CD4-positive, alpha-beta T cell treated with Interleukin-1 beta for 1 hour (primary cell): ENCODE measurements at regions not wholly inside any gene's neighbourhood (a gene's known extent, or its start where the extent isn't known, plus 50 kb on each side); places are given as distances from the start of the nearest gene placed in this dataset.

Source experiments
- DNase-seq, 2 donors: peaks; one replicate each; pipeline ENCODE4 v3.0.0-alpha.2; 2020 to 2022

- DNase-seq, result no peak
Observed at GRCh38 chr2:221818616-221819320, 246.7 kb upstream of the EPHA4 start.

GRCh38 chr2:221817878-221818277 is 245.8 kb upstream of the EPHA4 start:
- DNase-seq, result no peak

DNA sequence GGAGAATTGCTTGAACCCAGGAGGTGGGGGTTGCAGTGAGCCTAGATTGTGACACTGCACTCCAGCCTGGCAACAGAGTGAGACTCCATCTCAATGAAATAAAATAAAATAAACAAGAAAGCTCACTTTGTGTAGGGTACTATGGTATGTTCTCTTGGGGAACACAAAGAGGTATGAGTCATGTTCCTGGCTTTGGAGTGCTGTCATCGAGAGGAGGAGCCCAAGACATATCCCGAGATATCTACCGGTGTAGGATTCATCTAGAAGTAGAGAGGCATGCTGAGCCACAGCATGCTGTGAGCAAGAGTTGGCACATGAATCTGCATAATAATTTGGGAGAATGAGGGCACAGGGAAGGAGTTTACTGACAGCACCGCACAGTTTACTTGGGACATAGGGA is 244.9 kb upstream of the EPHA4 start:
- DNase-seq, result no peak

DNA sequence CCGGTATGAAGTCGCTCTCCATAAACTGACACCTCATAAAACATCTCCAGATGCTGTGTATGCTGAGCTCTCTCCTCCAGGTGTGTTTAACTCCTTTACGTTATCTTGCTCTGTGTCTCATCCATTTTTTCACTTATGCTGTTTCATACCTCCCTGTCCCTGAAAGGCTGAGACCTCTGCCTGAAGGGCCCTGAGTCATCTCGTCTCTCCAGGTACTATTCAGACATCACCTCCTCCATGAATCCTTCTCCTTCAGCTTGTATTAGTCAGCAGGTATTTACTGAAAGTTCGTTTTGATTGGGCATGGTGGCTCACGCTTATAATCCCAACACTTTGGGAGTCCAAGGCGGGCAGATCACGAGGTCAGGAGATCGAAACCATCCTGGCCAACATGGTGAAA is 244.5 kb upstream of the EPHA4 start:
- no peak for DNase-seq

DNA sequence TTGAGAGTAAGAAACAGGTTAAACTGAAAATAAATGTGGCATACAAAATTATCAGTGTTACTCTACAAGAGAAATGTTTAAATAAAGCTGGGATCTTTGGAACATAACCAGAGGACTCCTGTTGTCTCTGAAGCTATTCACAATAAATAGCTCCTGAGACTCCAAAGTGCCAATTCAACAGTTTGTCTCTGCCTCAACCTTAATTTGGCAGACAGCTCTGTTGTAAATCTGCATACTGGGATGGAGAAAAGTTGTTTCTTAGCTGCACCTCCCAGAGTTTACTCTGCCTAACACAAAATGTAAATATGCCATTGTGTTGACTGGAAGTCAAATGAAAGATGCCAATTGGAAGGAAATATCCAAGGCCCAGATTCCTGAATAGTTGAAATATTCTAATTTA is 238.5 kb upstream of the EPHA4 start:
- no peak for DNase-seq

DNA sequence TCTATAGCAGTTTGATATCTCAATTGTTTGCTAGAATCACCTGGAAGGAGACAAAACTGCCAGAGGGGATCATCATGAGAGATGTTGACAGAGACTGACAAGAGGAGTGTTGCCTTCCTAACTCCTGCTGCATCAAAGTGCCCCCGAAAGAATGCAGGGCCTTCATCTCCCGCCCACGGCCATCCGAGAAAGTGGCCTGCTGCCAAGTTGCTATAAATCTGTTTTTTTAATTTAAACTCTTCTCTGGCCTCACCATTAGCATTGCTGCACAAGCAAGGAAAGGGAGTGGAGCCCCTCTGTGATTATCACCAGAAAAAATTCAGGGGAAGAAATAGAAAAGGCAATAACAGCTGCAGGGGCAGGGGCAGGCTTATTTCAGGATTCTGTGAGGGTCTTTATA is 238.1 kb upstream of the EPHA4 start:
- no peak for DNase-seq

DNA sequence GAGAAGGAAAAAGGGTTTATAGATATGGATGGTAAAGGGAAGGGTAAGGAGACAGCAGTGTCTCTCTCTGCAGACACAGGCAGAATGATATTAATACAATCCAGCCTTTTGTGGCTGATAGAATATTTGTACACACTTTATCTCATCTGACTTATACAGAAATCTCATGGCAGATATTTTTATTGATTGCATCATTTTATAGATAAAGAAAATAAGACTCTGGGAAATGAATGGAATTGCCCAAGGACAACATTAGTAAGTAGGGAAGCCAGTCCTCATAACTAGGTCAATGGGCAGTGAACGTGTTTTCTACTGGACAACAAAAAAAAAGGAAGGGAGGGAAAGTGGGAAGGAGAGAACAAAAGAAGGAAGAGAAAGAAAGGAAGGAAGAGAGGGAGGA is 236.4 kb upstream of the EPHA4 start:
- no peak for DNase-seq

DNA sequence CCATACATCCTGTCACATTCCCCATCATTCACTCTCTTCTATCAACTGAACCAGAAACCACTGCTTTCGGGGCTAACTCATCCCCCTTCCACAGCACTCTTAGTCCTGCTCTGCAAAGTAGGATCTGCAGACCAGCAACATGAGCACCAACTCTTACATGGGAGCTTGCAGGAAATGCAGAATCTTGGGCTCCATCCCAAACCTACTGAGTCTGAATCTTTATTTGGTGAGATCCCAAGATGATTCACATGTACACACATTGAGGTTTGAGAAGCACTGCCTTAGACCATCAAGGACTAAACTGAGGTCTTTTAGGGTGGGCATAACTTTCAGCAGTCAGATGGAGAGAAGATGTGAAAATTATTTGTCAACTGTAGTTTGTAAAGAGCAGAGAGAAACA is 235.6 kb upstream of the EPHA4 start:
- no peak for DNase-seq

GRCh38 chr2:221802089-221802488 is 230.0 kb upstream of the EPHA4 start:
- DNase-seq, result no peak

DNA sequence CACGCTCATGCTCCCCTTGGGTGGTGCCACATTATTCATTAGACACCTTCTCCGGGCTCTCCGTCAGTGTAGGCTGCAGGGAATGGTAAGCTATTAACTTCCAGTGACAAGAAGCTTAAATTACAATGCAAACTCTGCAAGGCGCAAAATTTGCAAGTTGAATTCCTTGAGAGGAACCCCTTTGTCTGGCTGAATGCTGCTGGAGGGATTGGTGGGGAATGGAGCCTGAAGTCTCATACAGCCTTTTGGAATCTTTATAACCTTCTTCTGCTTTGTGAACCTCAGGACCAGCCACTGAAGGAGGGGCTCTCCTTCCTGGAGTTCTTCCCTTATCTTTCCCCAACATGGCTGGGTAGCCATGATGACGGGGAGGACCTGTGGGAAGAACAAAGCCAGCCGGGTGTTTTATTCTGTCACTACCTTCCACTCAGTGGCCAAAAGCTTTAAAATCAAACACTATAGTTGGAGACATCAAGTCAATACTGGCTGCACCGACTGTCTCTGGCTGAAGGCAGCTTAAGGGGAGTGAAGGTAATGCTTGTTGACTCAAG is 220.9 kb upstream of the EPHA4 start:
- DNase-seq, result no peak

DNA sequence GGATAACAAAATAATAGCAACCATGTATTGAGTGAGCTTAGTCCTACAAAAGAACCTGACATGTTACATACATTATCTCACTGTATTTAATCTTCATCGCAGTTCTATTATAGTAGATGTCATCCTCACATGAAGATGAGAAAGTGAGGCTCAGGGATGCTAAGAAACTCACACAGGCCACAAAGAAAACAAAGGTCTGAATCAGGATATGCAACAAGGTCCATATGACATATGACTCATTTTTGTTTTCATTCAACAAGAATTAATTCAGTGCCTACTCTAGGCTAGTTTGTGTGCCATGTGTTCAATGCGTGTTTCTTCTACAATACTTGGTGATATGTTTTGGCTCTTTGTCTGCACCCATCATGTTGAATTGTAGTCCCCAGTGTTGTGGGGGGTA is 219.7 kb upstream of the EPHA4 start:
- no peak for DNase-seq

GRCh38 chr2:221787561-221787960 is 215.5 kb upstream of the EPHA4 start:
- DNase-seq, result no peak

DNA sequence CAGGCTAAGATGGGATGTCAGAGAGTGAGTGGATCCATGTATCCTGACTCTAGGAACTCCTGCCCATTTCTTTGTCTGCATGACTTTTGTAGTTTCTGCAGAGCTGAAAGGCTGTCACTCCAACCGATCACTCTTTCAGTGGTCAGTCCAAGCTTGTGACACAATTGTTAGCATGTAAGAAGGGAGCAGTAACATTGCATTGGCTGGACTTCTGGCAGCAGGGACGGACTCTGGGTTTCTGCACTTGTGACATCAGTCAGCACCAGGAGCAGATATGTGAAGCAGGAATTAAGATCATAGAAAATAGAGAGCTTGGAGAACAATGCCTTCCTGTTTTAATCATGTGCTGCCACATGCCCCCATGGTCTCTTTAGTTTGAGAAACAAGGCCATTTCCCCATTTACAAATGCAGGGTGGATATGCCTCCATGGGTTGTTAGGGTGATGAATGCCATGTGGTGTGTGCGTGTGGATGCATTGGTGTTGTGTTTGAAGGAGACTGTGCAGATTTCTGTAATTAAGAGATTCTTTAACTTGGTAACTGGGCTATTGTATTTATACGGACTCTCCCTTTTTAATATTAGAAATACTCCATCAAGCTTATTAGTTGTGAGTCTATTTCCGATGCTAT is 214.3 kb upstream of the EPHA4 start:
- no peak for DNase-seq

DNA sequence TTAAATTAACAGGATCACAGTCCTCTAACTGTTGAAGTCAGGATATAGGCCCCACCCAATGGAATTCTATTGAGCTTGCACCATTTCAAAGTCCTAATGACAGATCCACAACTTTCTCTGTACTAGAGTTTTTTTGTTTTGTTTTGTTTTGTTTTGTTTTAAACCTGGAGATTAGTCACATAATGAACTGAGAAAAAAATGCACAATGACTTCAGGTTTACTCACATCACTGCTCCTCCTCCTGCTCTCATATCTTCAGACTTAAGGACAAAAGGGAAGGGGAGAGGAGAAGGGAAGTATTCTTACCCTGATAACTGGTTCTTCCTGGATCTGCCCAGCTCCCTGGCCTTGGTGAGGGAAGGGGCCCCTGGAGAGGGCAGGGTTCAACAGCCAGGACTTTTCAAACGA is 208.2 kb upstream of the EPHA4 start:
- no peak for DNase-seq

DNA sequence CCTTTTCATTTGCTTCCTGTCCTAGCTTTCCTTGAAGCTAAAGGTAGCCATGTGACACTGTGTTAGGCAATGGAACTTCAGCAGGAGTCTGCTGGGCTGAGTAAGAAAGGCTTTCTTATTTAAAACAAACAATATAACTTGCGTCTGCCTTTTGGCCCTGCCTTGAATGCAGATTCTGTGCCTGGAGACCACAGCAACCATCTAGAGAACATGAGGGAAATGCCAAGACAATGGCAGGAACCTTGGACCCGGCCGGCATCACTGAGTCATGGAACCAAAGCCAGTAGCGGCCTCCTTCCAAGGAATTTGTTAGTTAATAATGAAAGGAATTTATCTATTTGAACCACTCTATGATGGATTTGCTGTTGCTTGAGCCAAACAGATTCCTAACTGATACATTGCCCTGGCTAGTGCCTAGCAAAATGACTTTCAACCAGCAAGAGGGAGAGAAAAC is 207.5 kb upstream of the EPHA4 start:
- no peak for DNase-seq

GRCh38 chr2:221778025-221778424 is 205.9 kb upstream of the EPHA4 start:
- DNase-seq, result no peak

DNA sequence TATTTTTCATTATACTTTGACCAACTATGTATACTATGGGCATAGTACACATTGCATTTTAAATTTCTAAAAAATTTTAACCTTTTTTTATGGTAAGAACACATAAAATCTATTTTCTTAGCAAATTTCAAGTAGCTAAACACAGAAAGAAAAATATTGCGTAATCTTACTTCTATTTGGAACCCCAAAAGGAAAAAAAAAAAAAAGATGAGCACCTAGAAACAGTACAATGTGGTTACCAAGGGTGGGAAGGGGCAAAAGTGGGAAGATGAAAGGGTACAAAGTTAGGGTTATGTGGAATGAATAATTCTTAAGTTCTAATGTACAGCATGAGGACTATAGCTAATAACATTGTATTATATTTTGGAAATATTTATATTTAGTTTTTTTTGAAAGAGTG is 205.0 kb upstream of the EPHA4 start:
- no peak for DNase-seq

GRCh38 chr2:221775096-221775495 is 203.0 kb upstream of the EPHA4 start:
- DNase-seq, result no peak

- DNase-seq, result no peak
Observed at GRCh38 chr2:221774136-221774535, 202.0 kb upstream of the EPHA4 start.

- DNase-seq, result no peak
Observed at GRCh38 chr2:221771297-221771696, 199.2 kb upstream of the EPHA4 start.

GRCh38 chr2:221767106-221768012 is 195.3 kb upstream of the EPHA4 start:
- DNase-seq, result no peak

GRCh38 chr2:221762496-221762895 is 190.4 kb upstream of the EPHA4 start:
- no peak for DNase-seq

DNA sequence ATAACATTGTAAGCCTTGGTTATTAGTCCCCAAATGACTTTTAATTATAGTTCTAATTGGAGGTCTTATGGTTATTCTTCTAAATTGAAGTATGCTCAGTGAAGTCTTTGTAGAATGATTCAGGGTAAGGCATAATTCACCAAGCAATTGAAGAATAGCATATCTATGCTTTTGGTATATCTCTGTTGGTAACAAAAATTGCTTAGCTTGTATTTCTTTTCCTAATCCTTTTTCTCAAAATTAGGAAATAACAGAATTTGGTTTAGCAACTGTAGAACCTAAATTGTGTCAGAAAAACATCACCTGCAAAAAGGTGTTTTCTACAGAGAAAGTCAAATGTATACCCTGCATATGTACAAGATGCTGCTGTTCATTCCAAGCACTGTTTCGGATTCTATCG is 189.2 kb upstream of the EPHA4 start:
- DNase-seq, result no peak

DNA sequence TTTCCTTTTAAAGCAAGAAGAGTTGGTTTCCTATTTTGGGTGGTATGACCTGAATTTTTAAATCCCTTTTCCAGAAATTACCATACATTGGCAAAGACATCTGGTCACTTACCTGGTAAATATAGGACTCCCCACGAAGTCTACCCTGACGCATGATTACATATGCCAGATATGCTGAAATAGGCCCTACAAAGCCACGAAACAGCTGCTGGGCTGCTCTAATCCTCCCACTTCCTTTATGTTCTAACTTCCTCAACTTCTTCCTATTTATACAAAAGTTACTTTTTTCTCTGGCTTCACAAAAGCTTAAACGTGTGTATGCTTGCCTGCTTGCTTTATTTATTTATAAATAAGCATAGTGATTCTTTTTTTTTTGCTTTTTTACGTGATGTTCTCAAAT is 186.0 kb upstream of the EPHA4 start:
- DNase-seq, result no peak
